ENCODE measurements at regions not wholly inside any gene's neighbourhood (a gene's known extent, or its start where the extent isn't known, plus 50 kb on each side); places are given as distances from the start of the nearest gene placed in this dataset.

GRCh38 chr9:3049636-3050035 lies 205.7 kb upstream of the PUM3 start:
- TF ChIP-seq CTCF (IDR thresholded peaks at IDR 0.05) (no peak), POLR2A (IDR thresholded peaks at IDR 0.05) (no peak)

Measured in lower leg skin (tissue), 3 donors.